AG10803 (cell line): ENCODE measurements at regions not wholly inside any gene's neighbourhood (a gene's known extent, or its start where the extent isn't known, plus 50 kb on each side); places are given as distances from the start of the nearest gene placed in this dataset.
"Not testable (repeated sequence)": the region's sequence is repeated elsewhere in the genome, so short reads cannot be mapped to it uniquely, and the experiment has no call there.

Source experiments
- DNase-seq: peaks from one replicate; pipeline ENCODE4 v3.0.0; 2010; ENCODE audit warnings: low read depth
- H3K4me3 ChIP-seq: 2 replicates; pipeline ENCODE4 v1.5.1; 2011; ENCODE audit warnings: mild to moderate bottlenecking, low read length, control low read depth
- CTCF ChIP-seq: conservative IDR thresholded peaks from 2 replicates; pipeline ENCODE4 v1.5.1; 2011; ENCODE audit warnings: mild to moderate bottlenecking, low read length, control low read depth, inconsistent platforms

- no peak overlapping the region for H3K4me3 ChIP-seq
- peak; percentile 18 for DNase-seq
- TF ChIP-seq CTCF = no peak
These were observed 117.8 kb downstream of the RPLP1 start for GRCh38 chr15:69570454-69570853.

GRCh38 chr15:69570997-69571396 is 118.4 kb downstream of the RPLP1 start:
- no peak for TF ChIP-seq CTCF
- DNase-seq = no peak
- no peak overlapping the region for H3K4me3 ChIP-seq

GRCh38 chr15:69573278-69573677 is 120.7 kb downstream of the RPLP1 start:
- DNase-seq, H3K4me3 ChIP-seq: not testable (repeated sequence)

GRCh38 chr15:69573815-69574475 is 121.3 kb downstream of the RPLP1 start:
- no peak overlapping the region for H3K4me3 ChIP-seq
- no peak for DNase-seq
- TF ChIP-seq CTCF = no peak

GRCh38 chr15:69574506-69574905 is 121.9 kb downstream of the RPLP1 start:
- TF ChIP-seq CTCF = no peak

GRCh38 chr15:69575387-69575786 is 122.8 kb downstream of the RPLP1 start:
- no peak overlapping the region for H3K4me3 ChIP-seq
- DNase-seq = no peak
- TF ChIP-seq CTCF = no peak

More at GRCh38 chr15:69574506-69574905, 121.9 kb downstream of the RPLP1 start:
- no peak for DNase-seq
- H3K4me3 ChIP-seq = no peak overlapping the region

- peak; percentile 72 for TF ChIP-seq CTCF
- H3K4me3 ChIP-seq = no peak overlapping the region
- peak; percentile 16 for DNase-seq
These were observed 123.5 kb downstream of the RPLP1 start for GRCh38 chr15:69576035-69576526.
